ENCODE measurements at regions not wholly inside any gene's neighbourhood (a gene's known extent, or its start where the extent isn't known, plus 50 kb on each side); places are given as distances from the start of the nearest gene placed in this dataset.
"Not testable (repeated sequence)": the region's sequence is repeated elsewhere in the genome, so short reads cannot be mapped to it uniquely, and the experiment has no call there.

- TF ChIP-seq CTCF (conservative IDR thresholded peaks at IDR 0.05; ENCODE audit: low read length); EZH2phosphoT487 (IDR thresholded peaks at IDR 0.05; ENCODE audit: borderline replicate concordance): not testable (repeated sequence)
These were observed 543.8 kb upstream of the HTR2C start for GRCh38 chrX:114040111-114040510.
